ENCODE measurements at regions not wholly inside any gene's neighbourhood (a gene's known extent, or its start where the extent isn't known, plus 50 kb on each side); places are given as distances from the start of the nearest gene placed in this dataset.

DNA sequence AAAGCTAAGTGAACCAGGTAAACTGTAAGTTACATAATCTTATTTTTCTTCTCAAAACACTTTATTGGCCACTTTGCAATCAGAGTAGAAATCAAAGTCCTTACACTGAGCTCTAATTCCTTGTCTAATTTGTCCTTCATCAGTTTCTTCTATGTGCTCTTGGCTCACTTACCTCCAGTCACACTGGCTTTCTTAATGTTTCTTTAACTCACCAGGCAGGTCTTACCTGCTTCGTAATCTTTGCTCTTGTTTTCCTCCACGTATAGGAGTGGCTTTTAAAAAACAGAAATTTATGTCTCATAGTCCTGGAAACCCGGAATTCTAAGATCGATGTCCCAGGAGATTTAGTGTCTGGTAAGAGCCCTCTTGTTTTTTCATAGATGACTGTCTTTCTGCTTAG lies 1462.1 kb downstream of the FSTL5 start:
- no peaks in the 10 kb centered on the region for H3K4me1 ChIP-seq (ENCODE audit: low read length)
- H3K9me3 ChIP-seq (replicated peaks; ENCODE audit: insufficient read depth, low read length): no peaks in the 10 kb centered on the region
- H3K4me3 ChIP-seq (ENCODE audit: low read length): no peak overlapping the region
- H3F3A ChIP-seq (ENCODE audit: insufficient read depth, low read length): no peaks in the 10 kb centered on the region
- no peak overlapping the region for H2AFZ ChIP-seq (ENCODE audit: low read length)
- TF ChIP-seq, protein P1, sequence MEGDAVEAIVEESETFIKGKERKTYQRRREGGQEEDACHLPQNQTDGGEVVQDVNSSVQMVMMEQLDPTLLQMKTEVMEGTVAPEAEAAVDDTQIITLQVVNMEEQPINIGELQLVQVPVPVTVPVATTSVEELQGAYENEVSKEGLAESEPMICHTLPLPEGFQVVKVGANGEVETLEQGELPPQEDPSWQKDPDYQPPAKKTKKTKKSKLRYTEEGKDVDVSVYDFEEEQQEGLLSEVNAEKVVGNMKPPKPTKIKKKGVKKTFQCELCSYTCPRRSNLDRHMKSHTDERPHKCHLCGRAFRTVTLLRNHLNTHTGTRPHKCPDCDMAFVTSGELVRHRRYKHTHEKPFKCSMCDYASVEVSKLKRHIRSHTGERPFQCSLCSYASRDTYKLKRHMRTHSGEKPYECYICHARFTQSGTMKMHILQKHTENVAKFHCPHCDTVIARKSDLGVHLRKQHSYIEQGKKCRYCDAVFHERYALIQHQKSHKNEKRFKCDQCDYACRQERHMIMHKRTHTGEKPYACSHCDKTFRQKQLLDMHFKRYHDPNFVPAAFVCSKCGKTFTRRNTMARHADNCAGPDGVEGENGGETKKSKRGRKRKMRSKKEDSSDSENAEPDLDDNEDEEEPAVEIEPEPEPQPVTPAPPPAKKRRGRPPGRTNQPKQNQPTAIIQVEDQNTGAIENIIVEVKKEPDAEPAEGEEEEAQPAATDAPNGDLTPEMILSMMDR (IDR thresholded peaks at IDR 0.05; ENCODE audit: low read length): no peak
- TF ChIP-seq EZH2phosphoT487 (IDR thresholded peaks at IDR 0.05; ENCODE audit: low read length): no peak
- TF ChIP-seq EZH2 (optimal IDR thresholded peaks at IDR 0.05; ENCODE audit: low read depth, low read length): no peak
- no peaks in the 10 kb centered on the region for H3K27me3 ChIP-seq (replicated peaks; ENCODE audit: insufficient read depth, low read length)
- H3K27ac ChIP-seq (ENCODE audit: low read length): no peak overlapping the region
- no peak overlapping the region for H3K4me2 ChIP-seq (ENCODE audit: low read depth, low read length)
- no peaks in the 10 kb centered on the region for H3K36me3 ChIP-seq (replicated peaks; ENCODE audit: insufficient read depth, low read length)
- H3K79me2 ChIP-seq (ENCODE audit: low read length): no peaks in the 10 kb centered on the region
- no peaks in the 10 kb centered on the region for H3K9me2 ChIP-seq (replicated peaks; ENCODE audit: insufficient read depth, low read length)
- no peak overlapping the region for H3K9ac ChIP-seq (ENCODE audit: low read length)
- DNase-seq: no peak
- no peaks in the 10 kb centered on the region for H4K20me1 ChIP-seq (ENCODE audit: insufficient read depth, low read length)

DNA sequence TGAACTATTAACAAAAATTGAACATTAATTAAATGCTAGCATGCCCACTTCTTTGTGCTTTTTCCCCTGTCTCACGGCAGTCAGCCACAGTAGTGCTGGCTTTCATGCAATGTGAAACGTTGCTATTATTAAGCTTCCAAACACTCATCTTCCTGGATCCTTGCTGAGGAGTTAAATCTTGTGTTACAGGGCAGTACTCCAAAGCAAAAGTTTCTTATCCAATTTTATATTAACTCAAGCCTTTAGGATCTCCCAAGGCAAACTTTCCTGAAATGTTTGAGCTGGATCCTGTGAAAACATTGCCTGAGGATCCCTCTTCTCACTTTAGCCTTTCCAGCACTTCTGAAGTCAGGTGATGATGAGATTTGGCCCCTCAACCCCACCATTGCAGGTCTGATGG lies 1454.8 kb downstream of the FSTL5 start:
- no peaks in the 10 kb centered on the region for H3F3A ChIP-seq (ENCODE audit: insufficient read depth, low read length)
- H3K36me3 ChIP-seq (replicated peaks; ENCODE audit: insufficient read depth, low read length): no peaks in the 10 kb centered on the region
- H3K9me2 ChIP-seq (replicated peaks; ENCODE audit: insufficient read depth, low read length): no peaks in the 10 kb centered on the region
- H3K9me3 ChIP-seq (replicated peaks; ENCODE audit: insufficient read depth, low read length): no peaks in the 10 kb centered on the region
- no peak for DNase-seq
- no peaks in the 10 kb centered on the region for H3K27me3 ChIP-seq (replicated peaks; ENCODE audit: insufficient read depth, low read length)
- H2AFZ ChIP-seq (ENCODE audit: low read length): no peak overlapping the region
- no peak overlapping the region for H3K4me3 ChIP-seq (ENCODE audit: low read length)
- no peak overlapping the region for H3K9ac ChIP-seq (ENCODE audit: low read length)
- H3K27ac ChIP-seq (ENCODE audit: low read length): no peak overlapping the region
- H3K4me2 ChIP-seq (ENCODE audit: low read depth, low read length): no peak overlapping the region
- H3K79me2 ChIP-seq (ENCODE audit: low read length): no peaks in the 10 kb centered on the region
- no peak for TF ChIP-seq EZH2 (optimal IDR thresholded peaks at IDR 0.05; ENCODE audit: low read depth, low read length)
- no peaks in the 10 kb centered on the region for H3K4me1 ChIP-seq (ENCODE audit: low read length)
- H4K20me1 ChIP-seq (ENCODE audit: insufficient read depth, low read length): no peaks in the 10 kb centered on the region

DNA sequence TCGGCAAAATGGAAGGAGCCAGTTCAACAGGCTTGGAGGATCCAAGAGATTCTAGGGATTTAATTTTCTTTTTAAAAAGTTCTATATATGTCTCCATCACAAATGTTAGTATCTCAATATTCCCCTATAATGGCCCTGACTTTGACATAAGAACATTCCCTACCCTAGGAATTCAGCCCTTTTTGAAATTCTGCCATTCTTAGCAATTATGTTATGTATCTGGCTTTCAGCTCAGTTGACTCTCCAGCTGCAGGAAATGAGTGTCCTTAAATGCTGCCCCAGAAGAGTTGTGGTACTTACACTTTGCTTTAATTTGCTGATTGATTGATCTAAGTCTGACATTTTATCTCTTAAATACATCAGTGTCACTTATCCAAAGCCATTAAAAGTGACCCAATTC lies 1454.3 kb downstream of the FSTL5 start:
- Histone ChIP-seq H3K4me3 (ENCODE audit: low read length) (no peak overlapping the region), H3K4me2 (ENCODE audit: low read depth, low read length) (no peak overlapping the region), H3K4me1 (ENCODE audit: low read length) (no peaks in the 10 kb centered on the region), H2AFZ (ENCODE audit: low read length) (no peak overlapping the region), H3K79me2 (ENCODE audit: low read length) (no peaks in the 10 kb centered on the region), H4K20me1 (ENCODE audit: insufficient read depth, low read length) (no peaks in the 10 kb centered on the region), H3K27me3 (replicated peaks; ENCODE audit: insufficient read depth, low read length) (no peaks in the 10 kb centered on the region), H3K27ac (ENCODE audit: low read length) (no peak overlapping the region), H3K9me3 (replicated peaks; ENCODE audit: insufficient read depth, low read length) (no peaks in the 10 kb centered on the region), H3K36me3 (replicated peaks; ENCODE audit: insufficient read depth, low read length) (no peaks in the 10 kb centered on the region), H3K9ac (ENCODE audit: low read length) (no peak overlapping the region), H3F3A (ENCODE audit: insufficient read depth, low read length) (no peaks in the 10 kb centered on the region), H3K9me2 (replicated peaks; ENCODE audit: insufficient read depth, low read length) (no peaks in the 10 kb centered on the region)
- TF ChIP-seq EZH2 (optimal IDR thresholded peaks at IDR 0.05; ENCODE audit: low read depth, low read length): no peak
- TF ChIP-seq, protein P1 (IDR thresholded peaks at IDR 0.05; ENCODE audit: low read length): no peak
- TF ChIP-seq EZH2phosphoT487 (IDR thresholded peaks at IDR 0.05; ENCODE audit: low read length): no peak
- no peak for DNase-seq

DNA sequence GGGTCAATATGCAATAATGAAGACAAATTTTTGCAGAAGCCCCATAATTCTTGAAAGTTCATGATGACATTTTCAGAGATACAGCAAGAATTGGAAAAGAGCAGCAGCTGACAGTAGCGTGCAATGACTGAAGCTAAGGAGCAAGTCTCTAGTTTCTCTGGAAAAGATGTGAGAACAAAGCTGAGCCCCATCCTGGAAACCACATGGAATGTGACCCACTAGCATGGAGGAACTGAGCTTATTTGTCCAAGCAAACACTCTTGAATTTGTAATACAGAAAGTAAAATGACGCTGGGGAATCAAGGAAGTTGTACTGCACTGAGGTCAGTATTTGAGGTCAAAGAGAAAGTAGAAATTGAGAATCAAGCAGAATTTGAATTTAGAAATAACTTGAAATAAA lies 1447.2 kb downstream of the FSTL5 start:
- H3K4me2 ChIP-seq (ENCODE audit: low read depth, low read length): no peak overlapping the region
- H3K36me3 ChIP-seq (replicated peaks; ENCODE audit: insufficient read depth, low read length): no peaks in the 10 kb centered on the region
- H3K4me1 ChIP-seq (ENCODE audit: low read length): no peaks in the 10 kb centered on the region
- H3K79me2 ChIP-seq (ENCODE audit: low read length): no peaks in the 10 kb centered on the region
- H4K20me1 ChIP-seq (ENCODE audit: insufficient read depth, low read length): no peaks in the 10 kb centered on the region
- H3F3A ChIP-seq (ENCODE audit: insufficient read depth, low read length): no peaks in the 10 kb centered on the region
- TF ChIP-seq, protein P1 (IDR thresholded peaks at IDR 0.05; ENCODE audit: low read length): no peak
- TF ChIP-seq EZH2 (optimal IDR thresholded peaks at IDR 0.05; ENCODE audit: low read depth, low read length) (no peak), EZH2phosphoT487 (IDR thresholded peaks at IDR 0.05; ENCODE audit: low read length) (no peak)
- no peaks in the 10 kb centered on the region for H3K27me3 ChIP-seq (replicated peaks; ENCODE audit: insufficient read depth, low read length)
- no peak overlapping the region for H3K9ac ChIP-seq (ENCODE audit: low read length)
- no peaks in the 10 kb centered on the region for H3K9me3 ChIP-seq (replicated peaks; ENCODE audit: insufficient read depth, low read length)
- H3K27ac ChIP-seq (ENCODE audit: low read length): no peak overlapping the region
- no peak for DNase-seq
- no peak overlapping the region for H2AFZ ChIP-seq (ENCODE audit: low read length)
- no peak overlapping the region for H3K4me3 ChIP-seq (ENCODE audit: low read length)
- H3K9me2 ChIP-seq (replicated peaks; ENCODE audit: insufficient read depth, low read length): no peaks in the 10 kb centered on the region

Data from MM.1S (cell line).